HG03045 (cell line): ENCODE measurements at regions not wholly inside any gene's neighbourhood (a gene's known extent, or its start where the extent isn't known, plus 50 kb on each side); places are given as distances from the start of the nearest gene placed in this dataset.
"Not testable (repeated sequence)": the region's sequence is repeated elsewhere in the genome, so short reads cannot be mapped to it uniquely, and the experiment has no call there.

Source experiments
- ATAC-seq: cut with Tn5 transposase; IDR thresholded peaks from one replicate; pipeline ENCODE4 v1.9.1; 2021; ENCODE audit warnings: mild to moderate bottlenecking, moderate library complexity; ENCODE audit not compliant: unreplicated experiment

DNA sequence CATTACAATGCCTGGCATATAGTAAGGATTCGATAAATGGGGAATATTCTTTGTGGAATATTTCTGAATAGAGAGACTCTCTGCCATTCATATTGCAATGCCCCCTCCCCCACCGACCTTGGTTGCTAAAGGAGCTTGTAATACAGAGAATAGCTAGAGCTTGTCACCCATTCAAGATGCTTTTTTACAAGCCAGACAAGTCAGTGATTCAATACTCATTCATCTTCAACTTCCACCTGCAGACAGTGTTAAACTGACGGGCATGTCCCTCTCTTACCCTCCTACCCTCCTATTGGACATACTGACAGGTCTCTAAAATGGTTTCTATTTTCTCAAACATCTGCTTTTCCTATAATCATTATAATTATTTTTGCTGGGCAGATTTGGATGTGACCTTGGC, 257.4 kb downstream of the KCNJ2 start:
- no peak for ATAC-seq

DNA sequence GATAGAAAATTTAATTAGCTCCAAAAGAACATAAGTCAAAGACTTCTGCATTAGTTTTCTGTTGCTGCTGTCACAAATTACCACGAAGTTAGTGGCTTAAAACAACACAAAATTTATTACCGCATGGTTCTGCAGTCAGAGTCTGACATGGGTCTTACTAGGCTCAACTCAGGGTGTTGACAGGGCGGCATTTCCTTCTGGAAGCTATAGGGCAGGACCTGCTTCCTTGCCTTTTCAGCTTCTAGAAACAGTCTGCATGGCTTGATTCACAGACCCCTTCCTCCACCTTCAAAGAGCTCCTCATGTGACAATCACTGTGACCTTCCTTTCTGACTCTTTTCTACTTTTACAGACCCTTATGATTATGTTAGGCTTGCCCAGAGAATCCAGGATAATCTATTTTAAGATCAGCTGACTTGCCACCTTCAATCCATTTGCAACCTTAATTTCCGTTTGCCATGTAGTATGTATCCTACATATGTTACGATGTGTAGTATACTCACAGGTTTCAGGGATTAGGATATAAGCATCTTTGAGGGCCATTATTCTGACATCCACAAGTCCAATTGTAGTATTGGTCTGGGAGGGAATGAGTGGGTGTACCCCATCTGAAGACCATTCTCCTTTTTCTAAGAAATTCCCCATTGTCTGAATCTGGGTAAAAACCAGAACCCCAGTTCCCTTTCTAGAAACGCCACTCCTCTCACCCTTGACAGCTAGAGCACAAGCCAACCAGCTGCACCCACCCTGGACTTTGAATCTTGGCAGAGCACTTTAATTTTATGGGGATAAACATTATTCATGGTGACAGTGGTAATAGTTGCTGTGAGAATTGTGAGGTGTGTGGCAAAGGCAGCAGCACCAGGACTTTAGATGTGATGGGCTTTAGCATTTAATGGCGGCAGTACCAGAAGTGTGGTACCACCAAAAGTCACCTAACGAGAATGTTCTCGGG, 265.5 kb downstream of the KCNJ2 start:
- ATAC-seq, result no peak

DNA sequence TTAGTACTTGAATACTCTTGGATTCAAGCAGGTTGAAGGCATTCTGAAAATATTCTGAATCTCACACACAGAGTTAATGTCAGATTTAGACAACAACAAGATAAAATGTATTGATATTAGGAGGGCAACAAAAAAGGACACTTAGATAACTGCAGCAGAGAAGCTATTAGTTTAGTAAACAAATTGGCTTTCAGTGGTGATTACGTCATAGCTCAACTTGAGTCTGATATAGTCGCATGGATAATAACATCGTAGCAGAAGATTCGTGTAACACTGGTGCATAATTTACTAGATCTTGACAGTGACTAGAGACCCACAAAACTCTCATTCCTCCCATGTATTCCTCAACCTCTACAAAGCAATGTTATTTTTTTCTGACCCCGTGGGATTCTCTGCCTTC, 268.3 kb downstream of the KCNJ2 start:
- ATAC-seq, result no peak

DNA sequence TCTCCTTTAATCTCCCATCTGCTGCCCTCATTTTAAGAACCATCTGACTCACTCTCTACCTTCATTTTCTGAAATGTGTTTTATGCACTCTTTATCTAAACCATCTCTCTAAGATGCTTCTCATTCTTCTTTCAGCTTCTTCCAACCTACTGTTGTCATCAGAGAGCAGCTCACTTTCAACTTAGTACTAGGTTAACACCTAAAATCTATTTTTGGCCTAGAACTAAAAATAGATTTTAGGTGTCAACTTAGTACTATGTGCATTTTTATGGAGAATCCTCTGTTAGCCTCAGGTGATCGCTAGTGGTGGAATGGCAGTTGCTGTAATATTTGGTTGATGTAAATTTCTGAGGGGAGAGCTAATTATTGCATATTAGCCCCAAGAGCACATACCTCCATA, 277.1 kb downstream of the KCNJ2 start:
- ATAC-seq, result no peak

DNA sequence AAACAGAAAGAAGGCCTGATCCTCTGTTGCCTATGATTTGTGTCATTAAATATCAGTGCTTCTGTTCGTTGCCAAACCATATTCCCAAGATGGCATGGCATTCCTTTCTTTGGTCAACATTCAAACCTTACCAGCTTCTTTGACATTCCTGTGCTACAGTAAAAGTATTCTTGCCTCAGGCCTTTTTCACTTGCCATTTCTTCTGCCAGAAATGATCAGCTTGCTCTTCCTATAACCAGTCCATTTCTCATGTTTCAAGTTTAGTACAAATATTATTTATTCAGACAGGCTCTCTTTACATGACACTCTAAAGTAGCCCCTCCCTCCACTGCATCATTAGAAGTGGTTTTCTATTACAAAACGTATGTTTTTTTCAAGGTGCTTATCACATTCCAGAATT, 278.3 kb downstream of the KCNJ2 start:
- ATAC-seq, result no peak

DNA sequence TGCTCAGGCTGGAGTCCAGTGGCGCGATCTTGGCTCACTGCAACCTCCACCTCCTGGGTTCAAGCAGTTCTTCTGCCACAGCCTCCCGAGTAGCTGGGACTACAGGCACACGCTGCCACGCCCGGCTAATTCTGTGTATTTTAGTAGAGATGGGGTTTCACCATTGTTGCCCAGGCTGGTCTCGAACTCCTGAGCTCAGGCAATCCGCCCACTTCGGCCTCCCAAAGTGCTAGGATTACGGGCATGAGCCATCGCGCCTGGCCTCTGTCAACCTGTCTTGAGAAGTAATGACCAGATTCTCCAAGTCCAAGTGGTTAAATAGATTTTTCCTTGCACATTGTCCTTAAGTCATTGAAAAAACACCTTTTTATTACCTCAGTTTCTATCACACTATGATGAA, 283.7 kb downstream of the KCNJ2 start:
- ATAC-seq, result not testable (repeated sequence)

DNA sequence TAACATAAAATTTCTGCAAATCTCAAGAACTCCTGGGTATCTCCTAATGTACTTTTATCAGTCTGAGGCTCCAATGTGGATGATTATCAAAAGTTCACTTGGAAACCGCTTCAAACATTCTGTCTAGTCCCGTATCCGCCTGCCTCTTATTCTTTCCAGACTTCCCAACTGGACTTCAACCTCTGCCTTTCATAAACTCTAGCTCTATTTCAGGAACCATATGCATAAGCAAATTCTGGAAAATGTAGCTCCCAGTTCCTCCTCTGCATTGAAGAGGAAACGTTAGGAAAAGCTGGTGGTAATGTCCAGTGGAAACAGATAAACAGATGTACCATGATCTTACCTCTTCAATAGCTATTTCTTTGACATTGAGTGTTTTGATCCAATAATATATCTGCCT, 285.0 kb downstream of the KCNJ2 start:
- ATAC-seq, result no peak

DNA sequence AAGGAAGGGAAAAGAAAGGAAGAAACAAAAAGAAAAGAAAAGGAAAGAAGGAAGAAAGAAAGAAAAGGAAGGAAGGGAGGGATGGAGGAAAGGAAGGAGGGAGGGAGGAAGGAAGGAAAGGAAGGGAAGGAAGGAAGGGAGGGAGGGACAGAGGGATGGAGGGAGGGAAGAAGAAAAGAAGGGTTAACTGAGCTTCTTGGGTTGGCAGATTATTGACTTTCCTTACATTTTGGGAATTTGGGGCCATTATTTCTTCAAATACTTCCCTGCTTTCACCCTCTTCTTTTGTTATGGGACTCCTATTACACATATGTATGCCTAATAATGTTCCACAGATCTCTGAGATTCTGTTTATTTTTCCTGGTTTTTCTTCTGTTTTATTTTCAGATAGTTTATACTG, 285.6 kb downstream of the KCNJ2 start:
- no peak for ATAC-seq

DNA sequence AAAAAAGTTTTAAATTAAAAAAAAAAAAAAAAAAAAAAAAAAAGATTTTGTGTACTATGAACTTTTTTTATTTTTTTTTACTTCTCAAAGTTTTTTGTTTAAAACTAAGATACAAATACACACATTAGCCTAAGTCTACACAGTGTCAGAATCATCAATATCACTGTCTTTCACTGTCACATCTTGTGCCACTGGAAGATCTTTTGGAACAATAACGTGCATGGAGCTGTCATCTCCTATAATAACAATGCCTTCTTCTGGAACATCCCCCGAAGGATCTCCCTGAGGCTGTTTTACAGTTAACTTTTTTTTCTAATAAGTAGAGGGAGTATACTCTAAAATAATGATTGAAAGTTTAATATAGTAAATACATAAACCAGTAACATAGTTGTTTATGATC, 295.7 kb downstream of the KCNJ2 start:
- no peak for ATAC-seq

DNA sequence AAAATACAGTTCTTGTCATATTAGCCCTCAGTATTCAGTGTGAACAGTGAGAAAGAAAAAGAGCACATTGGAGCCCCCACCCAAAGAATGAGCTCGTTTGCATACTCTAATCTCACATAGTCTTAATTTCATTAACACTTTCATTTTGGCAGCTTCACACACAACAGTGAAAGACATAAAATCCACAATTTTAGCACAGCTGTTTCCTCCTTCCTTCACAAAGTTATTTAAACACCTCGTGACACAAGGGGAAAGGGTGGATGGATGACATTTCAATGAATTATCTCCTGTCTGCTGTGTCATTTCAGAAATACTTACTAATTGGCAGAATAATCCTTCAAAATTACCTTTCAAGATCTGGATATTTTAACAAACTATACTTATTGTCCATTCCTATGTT, 299.3 kb downstream of the KCNJ2 start:
- no peak for ATAC-seq

DNA sequence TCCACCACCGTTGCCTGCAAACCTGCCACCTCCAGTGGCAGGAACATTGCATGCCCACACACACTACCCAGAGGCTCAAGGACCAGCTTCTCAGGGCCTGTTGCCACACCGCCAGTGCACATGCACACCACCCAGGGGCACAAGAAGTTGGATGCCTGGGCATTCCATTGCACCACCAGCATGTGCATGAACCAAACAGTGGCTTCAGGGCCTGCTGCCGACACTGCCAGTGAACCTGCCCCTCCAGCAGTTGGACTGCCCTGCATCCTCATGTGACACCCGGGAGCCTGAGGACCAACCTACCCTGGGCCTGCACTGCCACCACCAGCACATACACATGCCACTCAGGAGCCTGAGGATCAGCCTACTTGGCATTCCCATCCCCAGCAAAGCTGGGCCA, 303.7 kb downstream of the KCNJ2 start:
- no peak for ATAC-seq

DNA sequence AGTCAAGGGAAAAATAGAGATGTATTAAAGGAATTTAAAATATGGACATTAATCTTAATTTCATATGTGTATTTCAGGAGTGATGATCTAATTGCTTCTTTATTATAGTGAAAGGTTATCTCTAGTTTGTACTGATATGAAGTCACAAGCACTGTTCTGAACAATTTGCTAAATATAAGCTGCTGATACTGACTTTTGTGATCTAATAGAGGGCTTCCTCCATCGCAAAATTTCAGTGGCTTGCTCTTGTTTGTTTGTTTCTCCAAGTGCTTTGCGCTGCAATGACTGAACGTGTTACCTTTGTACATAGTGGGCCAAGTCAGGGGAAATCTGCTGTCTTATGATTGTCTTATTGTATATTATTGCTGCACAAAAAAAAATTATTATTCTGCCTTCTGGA, 307.0 kb downstream of the KCNJ2 start:
- no peak for ATAC-seq

DNA sequence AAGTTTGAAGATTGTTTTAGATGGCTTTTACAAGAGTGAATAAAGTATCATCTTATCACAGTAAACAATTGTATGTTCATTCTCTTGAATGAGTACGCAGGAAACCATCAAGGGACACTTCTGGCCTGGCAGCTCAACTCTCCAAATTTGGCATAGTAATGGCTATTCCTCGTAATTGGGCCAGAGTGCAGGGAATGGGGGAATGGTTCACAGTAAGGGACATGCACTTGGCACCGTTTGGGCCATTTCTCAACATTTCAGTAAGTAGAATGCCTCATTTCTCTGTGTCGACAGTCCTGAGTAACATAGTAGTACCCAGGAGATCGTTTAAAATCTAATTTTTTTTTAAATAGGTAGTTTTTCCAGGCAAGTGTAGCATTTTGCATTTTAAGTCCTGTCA, 309.6 kb downstream of the KCNJ2 start:
- no peak for ATAC-seq

DNA sequence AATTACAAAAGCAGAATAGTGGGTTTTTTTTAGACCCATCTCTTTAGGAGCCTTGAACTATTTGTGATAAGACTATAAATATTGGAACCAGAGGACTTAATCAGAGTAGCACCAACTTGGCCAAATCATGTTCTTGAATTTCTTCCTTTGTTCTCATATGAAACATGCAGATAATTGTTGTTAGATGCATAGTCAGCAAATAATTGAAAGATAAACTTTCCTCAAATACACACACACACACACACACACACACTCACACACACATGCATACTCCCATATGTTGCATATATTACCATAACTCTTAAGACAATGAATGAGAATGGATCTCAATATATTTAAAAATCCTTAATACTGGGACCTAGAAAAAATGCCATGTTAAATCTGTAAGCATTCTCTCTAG, 310.4 kb downstream of the KCNJ2 start:
- no peak for ATAC-seq

DNA sequence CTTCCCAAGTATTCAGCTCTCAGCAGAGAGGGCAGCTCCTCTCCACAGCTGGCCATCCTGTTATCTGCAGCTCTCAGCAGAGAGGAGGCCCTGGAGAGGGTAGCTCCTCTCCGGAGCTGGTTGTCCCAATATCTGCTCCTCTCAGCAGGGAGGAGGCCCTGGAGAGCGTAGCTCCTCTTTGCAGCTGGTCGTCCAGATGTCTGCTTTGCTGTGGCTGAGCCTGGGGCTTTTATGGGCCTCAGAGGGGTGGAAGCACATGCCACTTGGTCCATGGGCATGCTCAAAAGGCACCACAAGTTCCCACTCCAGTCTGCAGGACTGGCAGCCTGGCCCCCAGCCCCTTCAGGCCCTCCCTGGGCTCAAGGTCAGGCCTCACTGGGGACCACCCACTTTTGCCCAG, 314.3 kb downstream of the KCNJ2 start:
- no peak for ATAC-seq

DNA sequence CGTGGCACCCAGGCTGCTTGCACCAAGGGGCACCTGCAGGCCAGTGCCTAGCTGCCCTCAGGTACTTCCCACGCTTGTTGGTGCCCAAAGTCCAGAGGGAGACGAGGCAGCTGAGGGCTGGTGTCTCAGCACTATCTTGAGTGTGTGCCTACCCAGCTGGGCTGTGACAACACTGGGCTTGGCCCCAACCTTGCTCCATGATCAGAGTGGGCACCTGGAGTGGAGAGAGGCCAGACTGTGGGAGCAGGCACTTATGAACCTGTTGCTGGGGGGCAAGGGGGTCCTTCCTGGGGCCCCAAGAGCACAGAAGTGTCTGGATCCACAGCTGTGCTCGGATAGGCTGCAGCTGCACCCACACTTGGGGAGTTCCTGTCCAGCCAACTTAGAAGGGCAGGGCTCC, 314.7 kb downstream of the KCNJ2 start:
- no peak for ATAC-seq

DNA sequence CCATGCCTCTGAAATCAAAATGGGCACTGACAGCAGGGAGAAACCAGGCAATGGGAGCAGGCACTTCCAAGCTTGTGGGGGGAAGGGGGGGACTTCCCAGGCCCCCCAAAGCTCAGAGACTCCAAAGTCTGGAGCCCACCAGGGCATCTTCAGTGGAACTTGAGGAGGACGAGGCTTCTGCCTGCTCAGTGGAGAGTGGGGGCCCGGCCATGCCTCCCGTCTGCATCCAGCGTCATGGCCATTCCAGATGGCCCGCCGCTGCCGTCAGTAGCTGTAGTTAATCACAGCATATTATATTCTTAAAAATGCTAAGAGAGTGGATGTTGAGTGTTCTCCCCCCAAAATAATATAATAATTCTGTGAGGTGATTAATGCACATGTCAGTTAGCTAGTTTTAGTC, 315.2 kb downstream of the KCNJ2 start:
- ATAC-seq, result no peak

DNA sequence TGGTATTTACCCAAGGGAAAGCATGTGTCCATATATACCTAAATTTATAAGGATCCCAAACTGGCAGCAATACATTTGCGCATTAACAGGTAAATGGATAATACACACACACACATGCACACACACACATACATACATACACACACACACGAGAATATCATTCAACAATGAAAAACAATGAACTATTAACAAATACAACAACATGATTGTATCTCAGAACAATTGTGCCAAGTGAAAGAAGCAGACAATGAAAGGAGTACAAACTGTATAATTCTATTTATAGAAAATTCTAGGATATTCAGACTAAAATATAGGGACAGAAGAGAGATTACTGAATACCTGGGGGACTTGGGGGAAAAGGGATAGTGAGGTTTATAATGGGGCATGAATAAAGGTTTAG, 323.0 kb downstream of the KCNJ2 start:
- ATAC-seq, result no peak

DNA sequence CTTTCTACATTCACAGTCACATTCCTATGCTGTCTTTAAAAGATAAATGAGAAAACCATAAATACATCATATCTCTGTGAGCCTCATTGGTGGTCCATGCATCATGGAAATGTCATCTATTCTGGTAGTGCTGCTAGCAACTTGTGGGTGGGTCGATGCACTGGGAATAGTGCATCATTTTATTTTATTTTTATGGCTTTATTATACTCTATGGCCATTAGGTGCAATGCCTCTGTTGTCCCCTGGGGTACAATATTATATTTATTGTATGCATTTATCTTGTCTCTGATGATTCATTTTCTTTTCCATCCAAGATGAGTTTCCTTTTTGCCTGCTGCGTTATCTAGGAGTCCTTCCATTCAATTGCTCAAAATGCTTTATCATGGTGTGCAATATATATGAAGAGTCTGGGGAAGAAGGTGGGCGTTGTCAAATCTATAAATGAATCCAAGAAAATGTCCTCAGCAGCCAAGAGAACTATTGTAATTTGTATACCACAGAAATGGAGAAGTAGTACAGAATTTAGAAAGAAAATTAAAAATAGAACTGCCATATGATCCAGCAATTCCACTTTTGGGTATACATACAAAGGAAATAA, 324.0 kb downstream of the KCNJ2 start:
- ATAC-seq, result no peak

DNA sequence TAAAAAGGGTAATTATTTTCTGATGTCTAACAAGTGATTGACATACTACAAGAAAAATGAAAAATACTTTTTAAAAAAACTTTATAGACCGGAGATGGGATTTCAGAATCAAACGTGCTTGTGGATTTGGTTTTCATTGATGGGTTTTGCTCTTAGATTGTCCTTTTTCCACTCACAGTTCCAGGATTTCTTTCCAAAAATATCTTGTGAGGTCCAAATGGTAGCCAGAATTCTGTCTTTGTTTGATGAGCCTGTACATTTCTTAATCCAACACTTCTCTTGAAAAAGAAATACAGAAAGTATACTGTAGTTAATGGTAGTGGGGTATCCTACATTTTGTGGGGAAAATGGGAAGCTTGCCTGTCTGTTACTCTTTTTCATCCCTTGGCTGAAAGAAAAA, 329.3 kb downstream of the KCNJ2 start:
- no peak for ATAC-seq

DNA sequence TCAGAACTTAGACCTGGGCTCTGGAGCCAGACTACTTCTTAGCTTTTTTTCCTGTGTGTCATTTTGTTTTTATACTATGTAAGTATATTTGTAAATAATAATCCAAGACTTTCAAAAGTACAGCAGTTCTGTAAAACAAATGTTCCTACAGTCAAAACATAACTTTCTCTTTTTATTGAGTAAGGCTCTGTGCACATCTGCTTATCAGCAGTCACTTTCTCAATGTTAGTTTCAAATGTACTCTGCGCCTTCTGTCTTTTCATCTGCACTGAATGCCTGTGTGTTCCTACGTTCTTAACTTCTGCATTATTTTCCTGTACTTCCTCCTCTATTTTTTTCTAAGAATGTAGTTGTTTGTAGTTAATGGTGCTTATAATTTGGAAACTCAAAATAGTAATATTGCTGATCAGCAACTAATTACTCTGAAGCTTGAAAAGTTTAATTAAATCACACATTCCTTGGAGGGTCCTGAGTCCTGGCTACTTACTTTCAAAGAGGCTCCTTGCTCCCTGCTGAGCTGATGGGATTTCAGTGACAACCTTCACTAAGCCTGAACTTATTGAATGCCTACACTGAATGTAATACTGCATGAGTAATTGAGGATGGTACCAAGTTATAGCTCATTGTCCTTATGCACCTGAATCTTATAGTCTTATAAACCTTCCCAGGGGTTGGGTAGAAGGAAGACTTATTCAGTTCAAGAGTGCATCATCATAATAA, 329.9 kb downstream of the KCNJ2 start:
- ATAC-seq, result no peak

DNA sequence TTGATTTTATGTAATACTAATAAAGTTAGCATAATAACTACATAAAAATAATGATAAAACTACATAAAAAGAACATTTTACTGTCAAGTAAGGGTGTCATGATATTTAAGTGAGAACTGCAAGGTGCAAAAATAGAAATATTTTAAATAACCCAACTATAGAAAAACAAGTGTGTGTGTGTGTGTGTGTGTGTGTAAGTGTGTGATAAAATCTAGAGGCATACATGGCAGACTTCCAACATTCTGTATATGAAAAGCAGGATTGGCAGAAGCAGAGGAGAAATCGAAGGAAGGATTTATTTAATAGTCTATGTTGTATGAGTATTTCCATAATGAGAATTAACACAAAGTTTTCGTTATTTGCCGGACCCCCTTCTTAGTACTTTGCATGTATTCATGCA, 334.1 kb downstream of the KCNJ2 start:
- ATAC-seq, result no peak
